Stimulated activated CD8-positive, alpha-beta memory T cell treated with anti-CD3 and anti-CD28 coated beads, Interleukin-15, amount 100 ng/mL, for 4 hours (primary cell): ENCODE measurements at regions not wholly inside any gene's neighbourhood (a gene's known extent, or its start where the extent isn't known, plus 50 kb on each side); places are given as distances from the start of the nearest gene placed in this dataset.
A peak's percentile ranks its signal among the peaks of the same experiment; 100 is the strongest.
"Not testable (repeated sequence)": the region's sequence is repeated elsewhere in the genome, so short reads cannot be mapped to it uniquely, and the experiment has no call there.

Experiments
- DNase-seq, 2 donors: peaks; one replicate each; pipeline ENCODE4 v3.0.0-alpha.2; 2020; ENCODE audit warnings: low read depth in 2 of 2

- DNase-seq: no peak
Observed at GRCh38 chr10:8379906-8380832, 325.7 kb downstream of the GATA3 start.

- DNase-seq: no peak
Observed at GRCh38 chr10:8380833-8381496, 326.5 kb downstream of the GATA3 start.

- no peak for DNase-seq
Observed at GRCh38 chr10:8386781-8387180, 332.3 kb downstream of the GATA3 start.

GRCh38 chr10:8389630-8390029 lies 335.1 kb downstream of the GATA3 start:
- no peak for DNase-seq

- no peak for DNase-seq
Observed at GRCh38 chr10:8392216-8392615, 337.7 kb downstream of the GATA3 start.

- no peak for DNase-seq
Observed at GRCh38 chr10:8393531-8393930, 339.0 kb downstream of the GATA3 start.

GRCh38 chr10:8396675-8397074 lies 342.2 kb downstream of the GATA3 start:
- DNase-seq: no peak

GRCh38 chr10:8398771-8399170 lies 344.3 kb downstream of the GATA3 start:
- DNase-seq: no peak

- DNase-seq: no peak
Observed at GRCh38 chr10:8400151-8400550, 345.7 kb downstream of the GATA3 start.

- no peak for DNase-seq
Observed at GRCh38 chr10:8400892-8401291, 346.4 kb downstream of the GATA3 start.

- no peak for DNase-seq
Observed at GRCh38 chr10:8401531-8401930, 347.0 kb downstream of the GATA3 start.

GRCh38 chr10:8402576-8402975 lies 348.1 kb downstream of the GATA3 start:
- DNase-seq: peak in 1 of 2 donors; percentile 5

GRCh38 chr10:8403711-8404371 lies 349.4 kb downstream of the GATA3 start:
- DNase-seq: no peak

GRCh38 chr10:8404721-8405120 lies 350.2 kb downstream of the GATA3 start:
- no peak for DNase-seq

- DNase-seq: no peak
Observed at GRCh38 chr10:8405596-8405995, 351.1 kb downstream of the GATA3 start.

- DNase-seq: no peak
Observed at GRCh38 chr10:8407501-8408021, 353.1 kb downstream of the GATA3 start.

GRCh38 chr10:8410506-8410905 lies 356.0 kb downstream of the GATA3 start:
- DNase-seq: no peak

GRCh38 chr10:8412541-8412940 lies 358.1 kb downstream of the GATA3 start:
- DNase-seq: no peak

- not testable (repeated sequence) for DNase-seq
Observed at GRCh38 chr10:8415029-8415428, 360.5 kb downstream of the GATA3 start.

GRCh38 chr10:8416192-8416701 lies 361.8 kb downstream of the GATA3 start:
- peak in 1 of 2 donors; percentile 4 for DNase-seq

- peak; percentile 6 to 12 for DNase-seq
Observed at GRCh38 chr10:8416760-8417159, 362.3 kb downstream of the GATA3 start.

GRCh38 chr10:8417631-8418030 lies 363.1 kb downstream of the GATA3 start:
- DNase-seq: no peak
